Astrocyte of the spinal cord (primary cell): ENCODE measurements at regions not wholly inside any gene's neighbourhood (a gene's known extent, or its start where the extent isn't known, plus 50 kb on each side); places are given as distances from the start of the nearest gene placed in this dataset.
A peak's percentile ranks its signal among the peaks of the same experiment; 100 is the strongest.

ENCODE experiments used
- DNase-seq: peaks from one replicate; pipeline ENCODE4 v3.0.0; 2011; ENCODE audit warnings: low read depth, low spot score
- H3K4me3 ChIP-seq: 2 replicates; pipeline ENCODE4 v1.5.1; 2011; ENCODE audit warnings: low read depth, mild to moderate bottlenecking, low read length, moderate library complexity
- in situ Hi-C: cut with HindIII; loops from 2 replicates; pipeline ENCODE4 v1.10.0; 2017; ENCODE audit warnings: low sequenced_read_pairs
- TF ChIP-seq, protein P1 (sequence below): IDR thresholded peaks from 2 replicates; pipeline ENCODE4 v1.5.1; 2012; ENCODE audit warnings: low read depth, mild to moderate bottlenecking, low read length, inconsistent platforms

GRCh38 chr4:62209757-62210485, 1009.8 kb downstream of the ADGRL3 start:
- DNase-seq = no peak
- no peak overlapping the region for H3K4me3 ChIP-seq
- TF ChIP-seq, protein P1, sequence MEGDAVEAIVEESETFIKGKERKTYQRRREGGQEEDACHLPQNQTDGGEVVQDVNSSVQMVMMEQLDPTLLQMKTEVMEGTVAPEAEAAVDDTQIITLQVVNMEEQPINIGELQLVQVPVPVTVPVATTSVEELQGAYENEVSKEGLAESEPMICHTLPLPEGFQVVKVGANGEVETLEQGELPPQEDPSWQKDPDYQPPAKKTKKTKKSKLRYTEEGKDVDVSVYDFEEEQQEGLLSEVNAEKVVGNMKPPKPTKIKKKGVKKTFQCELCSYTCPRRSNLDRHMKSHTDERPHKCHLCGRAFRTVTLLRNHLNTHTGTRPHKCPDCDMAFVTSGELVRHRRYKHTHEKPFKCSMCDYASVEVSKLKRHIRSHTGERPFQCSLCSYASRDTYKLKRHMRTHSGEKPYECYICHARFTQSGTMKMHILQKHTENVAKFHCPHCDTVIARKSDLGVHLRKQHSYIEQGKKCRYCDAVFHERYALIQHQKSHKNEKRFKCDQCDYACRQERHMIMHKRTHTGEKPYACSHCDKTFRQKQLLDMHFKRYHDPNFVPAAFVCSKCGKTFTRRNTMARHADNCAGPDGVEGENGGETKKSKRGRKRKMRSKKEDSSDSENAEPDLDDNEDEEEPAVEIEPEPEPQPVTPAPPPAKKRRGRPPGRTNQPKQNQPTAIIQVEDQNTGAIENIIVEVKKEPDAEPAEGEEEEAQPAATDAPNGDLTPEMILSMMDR = no peak
- in situ Hi-C loops = no loop called here

DNA sequence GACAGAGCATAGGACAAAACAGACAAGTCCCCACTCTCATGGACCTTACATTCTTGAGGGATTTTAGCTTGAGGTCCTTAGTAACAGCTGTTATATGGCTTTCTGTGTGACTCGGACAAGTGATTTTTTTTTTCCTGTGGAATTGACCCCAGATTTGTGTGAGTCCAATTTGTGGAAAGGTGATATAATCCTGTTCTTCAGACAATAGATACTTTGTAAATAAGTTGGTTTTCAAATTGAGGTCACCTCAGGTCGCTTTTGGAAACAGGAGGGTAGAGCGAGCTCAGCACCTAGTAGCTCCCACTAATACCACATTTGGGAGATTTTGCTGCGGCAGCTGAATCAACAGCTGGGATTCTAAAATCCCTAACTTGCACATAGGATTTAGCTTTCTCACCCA, 1008.8 kb downstream of the ADGRL3 start:
- TF ChIP-seq, protein P1 = no peak
- DNase-seq = no peak
- in situ Hi-C loops = no loop called here
- H3K4me3 ChIP-seq = no peak overlapping the region

DNA sequence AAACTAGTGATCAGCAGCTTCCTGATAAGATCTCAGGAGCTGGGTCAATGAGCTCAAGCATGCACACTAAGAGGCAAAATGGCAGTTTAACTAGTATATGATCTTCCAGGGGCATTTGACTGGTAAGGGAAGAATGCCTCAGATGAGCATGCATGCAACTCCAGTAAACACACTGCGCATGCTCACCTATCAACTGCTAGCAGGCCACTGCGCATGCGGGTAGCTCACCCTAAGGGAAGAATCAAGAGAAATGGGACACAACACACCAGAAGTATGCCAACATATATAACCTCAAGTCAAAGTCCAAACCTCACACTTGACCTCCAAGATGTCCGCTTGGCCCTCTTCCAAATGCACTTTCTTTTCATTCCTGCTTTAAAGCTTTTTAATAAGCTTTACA, 1004.0 kb downstream of the ADGRL3 start:
- in situ Hi-C loops = no loop called here
- DNase-seq = no peak
- no peak overlapping the region for H3K4me3 ChIP-seq
- TF ChIP-seq, protein P1 = no peak

DNA sequence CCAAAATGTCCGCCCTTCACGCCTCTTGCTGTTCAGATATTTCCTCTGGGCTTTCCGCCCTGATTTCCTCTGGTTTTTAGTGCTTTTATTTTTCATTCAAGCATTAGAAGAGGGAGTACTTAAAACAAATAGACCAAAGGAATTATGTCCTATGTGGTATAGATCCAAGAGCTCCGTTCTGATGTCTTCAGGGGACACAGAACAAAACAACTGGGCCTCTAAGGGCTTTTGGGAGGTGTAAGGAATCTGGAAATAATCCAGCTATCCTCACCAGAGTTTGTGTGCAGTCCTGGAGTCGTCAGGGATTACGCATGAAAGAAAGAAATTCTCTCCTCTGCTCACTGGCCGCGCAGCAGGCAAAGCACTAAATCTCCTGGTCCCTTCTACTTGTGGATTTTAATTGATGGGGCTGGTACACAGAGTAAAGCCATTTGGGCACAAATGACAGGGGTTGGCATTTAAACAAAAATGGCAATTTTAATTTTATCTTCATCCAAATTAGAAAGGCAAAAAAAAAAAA, 999.2 kb downstream of the ADGRL3 start:
- in situ Hi-C loops = no loop called here
- H3K4me3 ChIP-seq = no peak overlapping the region
- TF ChIP-seq, protein P1 = no peak
- peak; percentile 8 for DNase-seq

DNA sequence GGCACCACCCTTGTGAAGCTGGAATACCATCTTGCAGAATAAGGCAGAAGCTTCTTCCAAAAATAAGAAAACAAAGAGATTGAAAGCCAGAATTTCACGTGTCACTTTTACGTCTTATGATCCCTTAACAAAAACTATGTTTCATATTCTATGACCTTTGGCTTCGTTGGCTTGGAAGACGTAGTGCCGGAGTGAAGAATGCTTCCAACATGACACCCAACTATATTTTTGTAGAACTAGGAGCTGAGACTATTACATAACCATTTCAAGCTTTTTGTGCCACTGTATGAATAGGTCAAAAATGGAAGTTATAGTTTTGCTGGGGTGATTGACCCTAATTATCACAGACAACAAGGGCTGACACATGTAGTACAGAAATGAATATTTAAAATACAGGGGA, 996.2 kb downstream of the ADGRL3 start:
- TF ChIP-seq, protein P1 = no peak
- H3K4me3 ChIP-seq = no peak overlapping the region
- in situ Hi-C loops = no loop called here
- DNase-seq = no peak

DNA sequence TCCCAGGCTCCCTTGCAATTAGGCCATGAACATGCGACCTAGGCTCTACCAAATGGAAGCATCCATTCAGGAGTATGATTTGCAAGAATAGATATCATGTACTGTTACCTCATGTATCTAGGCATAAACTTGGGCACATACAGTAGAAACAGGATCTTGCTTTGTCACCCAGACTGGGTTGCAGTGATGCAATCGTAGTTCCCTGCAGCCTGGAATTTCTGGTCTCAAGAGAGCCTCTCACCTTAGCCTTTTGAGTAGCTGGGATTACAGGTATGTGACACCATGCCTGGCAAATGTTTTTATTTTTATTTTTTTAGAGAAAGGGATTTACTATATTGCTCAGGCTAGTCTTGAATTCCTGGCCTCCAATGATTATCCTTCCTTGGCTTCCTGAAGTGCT, 994.2 kb downstream of the ADGRL3 start:
- no peak for DNase-seq
- TF ChIP-seq, protein P1 = no peak
- in situ Hi-C loops = no loop called here
- H3K4me3 ChIP-seq = no peak overlapping the region
